Ovary (tissue), 3 donors: ENCODE measurements at regions not wholly inside any gene's neighbourhood (a gene's known extent, or its start where the extent isn't known, plus 50 kb on each side); places are given as distances from the start of the nearest gene placed in this dataset.

Experiments used
- EP300 ChIP-seq: sonication (generic); formaldehyde crosslinking; IDR thresholded peaks from one replicate; pipeline ENCODE4 v1.6.1; 2017; ENCODE audit warnings: antibody characterized with exemption
- POLR2A ChIP-seq: fragments of 450-650 bp; IDR thresholded peaks from one replicate; pipeline ENCODE4 v1.6.1; 2017; ENCODE audit warnings: antibody characterized with exemption, mild to moderate bottlenecking, moderate library complexity
- TF ChIP-seq, protein P1 (sequence below), 3 donors: fragments of 450-650 bp in 2 of 3; fragments of 200-600 bp in 1 of 3; IDR thresholded peaks; one replicate each; pipeline versions ENCODE4 v1.5.1 to v1.8.0; 2016 to 2022; ENCODE audit warnings: antibody characterized with exemption in 3 of 3, mild to moderate bottlenecking in 1 of 3
- donor health status: DM: no; HTN: no; CAD: no.

- TF ChIP-seq, protein P1, sequence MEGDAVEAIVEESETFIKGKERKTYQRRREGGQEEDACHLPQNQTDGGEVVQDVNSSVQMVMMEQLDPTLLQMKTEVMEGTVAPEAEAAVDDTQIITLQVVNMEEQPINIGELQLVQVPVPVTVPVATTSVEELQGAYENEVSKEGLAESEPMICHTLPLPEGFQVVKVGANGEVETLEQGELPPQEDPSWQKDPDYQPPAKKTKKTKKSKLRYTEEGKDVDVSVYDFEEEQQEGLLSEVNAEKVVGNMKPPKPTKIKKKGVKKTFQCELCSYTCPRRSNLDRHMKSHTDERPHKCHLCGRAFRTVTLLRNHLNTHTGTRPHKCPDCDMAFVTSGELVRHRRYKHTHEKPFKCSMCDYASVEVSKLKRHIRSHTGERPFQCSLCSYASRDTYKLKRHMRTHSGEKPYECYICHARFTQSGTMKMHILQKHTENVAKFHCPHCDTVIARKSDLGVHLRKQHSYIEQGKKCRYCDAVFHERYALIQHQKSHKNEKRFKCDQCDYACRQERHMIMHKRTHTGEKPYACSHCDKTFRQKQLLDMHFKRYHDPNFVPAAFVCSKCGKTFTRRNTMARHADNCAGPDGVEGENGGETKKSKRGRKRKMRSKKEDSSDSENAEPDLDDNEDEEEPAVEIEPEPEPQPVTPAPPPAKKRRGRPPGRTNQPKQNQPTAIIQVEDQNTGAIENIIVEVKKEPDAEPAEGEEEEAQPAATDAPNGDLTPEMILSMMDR (IDR thresholded peaks at IDR 0.05), result no peak
- TF ChIP-seq POLR2A, result no peak
- no peak for TF ChIP-seq EP300
Measured at GRCh38 chr4:134260126-134260525, 58.5 kb upstream of the PABPC4L start.
